Neural cell (in vitro differentiated cells): ENCODE measurements at regions not wholly inside any gene's neighbourhood (a gene's known extent, or its start where the extent isn't known, plus 50 kb on each side); places are given as distances from the start of the nearest gene placed in this dataset.

ENCODE experiments used
- H2AFZ ChIP-seq: fragments of 200-600, 300-800 bp; sonication (generic), shearing (Covaris generic); 2 replicates; pipeline ENCODE4 v1.6.0; 2014; ENCODE audit warnings: low read depth, mild to moderate bottlenecking, antibody characterized with exemption, low read length, moderate library complexity
- H3F3A ChIP-seq: fragments of 200-600 bp; shearing (Covaris generic); 2 replicates; pipeline ENCODE4 v1.6.1; 2016; ENCODE audit warnings: mild to moderate bottlenecking, moderate library complexity, mixed read lengths, antibody characterized with exemption, low read length; ENCODE audit not compliant: insufficient read depth, poor library complexity, severe bottlenecking
- H3K27ac ChIP-seq: fragments of 200-600, 300-800 bp; sonication (generic), shearing (Covaris generic); 2 replicates; pipeline ENCODE4 v1.5.1; 2014; ENCODE audit warnings: mild to moderate bottlenecking, low read length, moderate library complexity
- H3K27me3 ChIP-seq: fragments of 300-800, 200-600 bp; sonication (generic), shearing (Covaris generic); 2 replicates; pipeline ENCODE4 v1.6.0; 2014; ENCODE audit warnings: mild to moderate bottlenecking, low read depth, low read length, moderate library complexity; ENCODE audit not compliant: insufficient read depth
- H3K36me3 ChIP-seq: fragments of 300-800, 200-600 bp; sonication (generic), shearing (Covaris generic); 2 replicates; pipeline ENCODE4 v1.5.1; 2014; ENCODE audit warnings: mild to moderate bottlenecking, antibody characterized with exemption, low read length, moderate library complexity; ENCODE audit not compliant: insufficient read depth
- H3K4me2 ChIP-seq: fragments of 300-800, 200-600 bp; sonication (generic), shearing (Covaris generic); 2 replicates; pipeline ENCODE4 v1.6.0; 2014; ENCODE audit warnings: mild to moderate bottlenecking, low read length
- H3K4me3 ChIP-seq: fragments of 300-800, 200-600 bp; sonication (generic), shearing (Covaris generic); 2 replicates; pipeline ENCODE4 v1.5.1; 2014; ENCODE audit warnings: mild to moderate bottlenecking, low read length, moderate library complexity
- H3K79me2 ChIP-seq: fragments of 200-600 bp; shearing (Covaris generic); replicated peaks from 2 replicates; pipeline ENCODE4 v1.6.0; 2014; ENCODE audit warnings: mild to moderate bottlenecking, low read length, moderate library complexity; ENCODE audit not compliant: insufficient read depth
- H3K9ac ChIP-seq: fragments of 300-800, 200-600 bp; sonication (generic), shearing (Covaris generic); 2 replicates; pipeline ENCODE4 v1.6.1; 2016; ENCODE audit warnings: mild to moderate bottlenecking, low read length, mixed read lengths
- H3K9me2 ChIP-seq: fragments of 200-600 bp; shearing (Covaris generic); 2 replicates; pipeline ENCODE4 v1.6.1; 2016; ENCODE audit warnings: mild to moderate bottlenecking, low read length, mixed read lengths; ENCODE audit not compliant: insufficient read depth
- H3K9me3 ChIP-seq: fragments of 200-600, 300-800 bp; sonication (generic), shearing (Covaris generic); 2 replicates; pipeline ENCODE4 v1.6.1; 2016; ENCODE audit warnings: mild to moderate bottlenecking, mixed run types, low read length, moderate library complexity, mixed read lengths
- H4K20me1 ChIP-seq: fragments of 200-600 bp; shearing (Covaris generic); 2 replicates; pipeline ENCODE4 v1.6.1; 2016; ENCODE audit warnings: mild to moderate bottlenecking, mixed run types; ENCODE audit not compliant: insufficient read depth
- CTCF ChIP-seq: fragments of 450-650 bp; IDR thresholded peaks from 2 replicates; pipeline ENCODE4 v1.5.1; 2014; ENCODE audit warnings: antibody characterized with exemption, mild to moderate bottlenecking, moderate library complexity; ENCODE audit not compliant: poor library complexity, severe bottlenecking
- EP300 ChIP-seq: fragments of 450-650 bp; conservative IDR thresholded peaks from 2 replicates; pipeline ENCODE4 v1.6.1; 2014; ENCODE audit warnings: antibody characterized with exemption, mild to moderate bottlenecking, moderate library complexity; ENCODE audit not compliant: poor library complexity, severe bottlenecking
- EZH2 ChIP-seq: fragments of 200-600, 300-800 bp; shearing (Covaris generic), sonication (generic); IDR thresholded peaks from 2 replicates; pipeline ENCODE4 v1.6.1; 2014; ENCODE audit warnings: antibody characterized with exemption, low read length, borderline replicate concordance, mild to moderate bottlenecking; ENCODE audit not compliant: insufficient read depth, poor library complexity, severe bottlenecking
- MXI1 ChIP-seq: fragments of 450-650 bp; conservative IDR thresholded peaks from 2 replicates; pipeline ENCODE4 v1.6.1; 2014; ENCODE audit warnings: antibody characterized with exemption, mild to moderate bottlenecking; ENCODE audit not compliant: poor library complexity, severe bottlenecking
- POLR2AphosphoS5 ChIP-seq: IDR thresholded peaks from 2 replicates; pipeline ENCODE4 v1.6.1; 2012
- RAD21 ChIP-seq: fragments of 450-650 bp; conservative IDR thresholded peaks from 2 replicates; pipeline ENCODE4 v1.6.1; 2014; ENCODE audit warnings: antibody characterized with exemption, mild to moderate bottlenecking, moderate library complexity
- REST ChIP-seq: IDR thresholded peaks from 2 replicates; pipeline ENCODE4 v1.6.1; 2012; ENCODE audit warnings: borderline replicate concordance
- SMC3 ChIP-seq: fragments of 450-650 bp; conservative IDR thresholded peaks from 2 replicates; pipeline ENCODE4 v1.6.1; 2014; ENCODE audit warnings: antibody characterized with exemption, mild to moderate bottlenecking, moderate library complexity; ENCODE audit not compliant: poor library complexity
- TAF1 ChIP-seq: IDR thresholded peaks from 2 replicates; pipeline ENCODE4 v1.6.1; 2012; ENCODE audit warnings: low read depth

- no peaks in the 10 kb centered on the region for H3K27me3 ChIP-seq
- H3K79me2 ChIP-seq: no peaks in the 10 kb centered on the region
- H3K9me2 ChIP-seq: no peaks in the 10 kb centered on the region
- TF ChIP-seq MXI1: no peak
- TF ChIP-seq EZH2: no peak
- no peak for TF ChIP-seq CTCF
- TF ChIP-seq RAD21: no peak
- no peak for TF ChIP-seq POLR2AphosphoS5
- no peak for TF ChIP-seq TAF1
- TF ChIP-seq SMC3: no peak
- TF ChIP-seq REST: no peak
- no peak for TF ChIP-seq EP300
- no peak overlapping the region for H3K9ac ChIP-seq
- no peak overlapping the region for H3K4me2 ChIP-seq
- H3K9me3 ChIP-seq: no peaks in the 10 kb centered on the region
- H3K4me3 ChIP-seq: no peak overlapping the region
- H3K36me3 ChIP-seq: no peaks in the 10 kb centered on the region
- H3K27ac ChIP-seq: no peak overlapping the region
- no peaks in the 10 kb centered on the region for H4K20me1 ChIP-seq
- no peaks in the 10 kb centered on the region for H3F3A ChIP-seq
- no peak overlapping the region for H2AFZ ChIP-seq
Measured at GRCh38 chr10:120077707-120078492, 185.4 kb downstream of the SEC23IP start.

GRCh38 chr10:120085096-120085796 is 192.7 kb downstream of the SEC23IP start:
- no peak overlapping the region for H2AFZ ChIP-seq
- H4K20me1 ChIP-seq: no peaks in the 10 kb centered on the region
- H3K79me2 ChIP-seq: no peaks in the 10 kb centered on the region
- TF ChIP-seq RAD21 (no peak), EZH2 (no peak), REST (no peak), POLR2AphosphoS5 (no peak), EP300 (no peak), SMC3 (no peak), TAF1 (no peak), CTCF (no peak), MXI1 (no peak)
- H3K9me3 ChIP-seq: no peaks in the 10 kb centered on the region
- H3F3A ChIP-seq: no peaks in the 10 kb centered on the region
- no peak overlapping the region for H3K27ac ChIP-seq
- no peaks in the 10 kb centered on the region for H3K9me2 ChIP-seq
- no peak overlapping the region for H3K4me3 ChIP-seq
- H3K36me3 ChIP-seq: no peaks in the 10 kb centered on the region
- no peak overlapping the region for H3K4me2 ChIP-seq
- H3K27me3 ChIP-seq: no peaks in the 10 kb centered on the region
- no peak overlapping the region for H3K9ac ChIP-seq
